ENCODE measurements at regions not wholly inside any gene's neighbourhood (a gene's known extent, or its start where the extent isn't known, plus 50 kb on each side); places are given as distances from the start of the nearest gene placed in this dataset.
"Not testable (repeated sequence)": the region's sequence is repeated elsewhere in the genome, so short reads cannot be mapped to it uniquely, and the experiment has no call there.

DNA sequence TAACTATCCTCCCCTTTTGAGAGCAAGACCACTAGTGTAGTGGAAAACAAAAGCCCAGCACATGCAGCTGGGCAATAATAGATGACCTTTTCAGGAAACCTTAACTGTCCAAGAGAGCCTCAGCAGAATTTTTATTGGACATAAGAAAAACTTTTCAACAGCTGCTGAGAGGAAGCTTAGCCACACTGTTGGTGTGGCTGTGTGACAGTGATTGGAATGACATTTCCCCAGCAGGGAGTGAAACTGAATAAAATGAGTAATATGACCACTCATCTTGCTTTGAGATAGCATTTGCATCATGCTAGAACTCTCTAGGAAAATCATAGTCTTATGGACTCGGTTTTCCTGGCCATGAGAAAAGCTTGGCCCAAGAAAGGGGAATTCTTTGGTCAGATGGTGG is 687.8 kb downstream of the SLCO4C1 start:
- DNase-seq: no peak
- in situ Hi-C loops (cut with HindIII; ENCODE audit: low pct_ligation_motif_present, low pct_unique_long_range_greater_than_20kb, low sequenced_read_pairs): no loop called here

DNA sequence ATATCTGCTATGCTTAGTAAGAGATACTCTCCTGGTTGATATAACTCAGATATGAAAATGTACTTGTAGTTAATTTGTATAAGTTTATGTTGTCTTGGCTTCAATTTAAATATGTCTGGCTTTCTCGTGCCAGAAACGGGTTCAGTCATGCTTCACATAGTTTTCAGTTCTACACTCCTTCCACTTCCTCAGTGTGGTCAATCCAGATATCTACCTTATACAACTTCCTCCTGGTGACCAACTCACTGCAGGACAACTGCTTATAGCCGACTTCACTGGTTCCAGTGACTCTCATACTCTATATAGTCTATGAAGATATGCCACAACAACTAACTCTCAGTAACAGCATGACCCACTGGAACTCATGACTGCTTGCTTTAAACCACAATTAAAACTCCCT is 690.4 kb downstream of the SLCO4C1 start:
- no peak for DNase-seq
- in situ Hi-C loops (cut with HindIII; ENCODE audit: low pct_ligation_motif_present, low pct_unique_long_range_greater_than_20kb, low sequenced_read_pairs): no loop called here

DNA sequence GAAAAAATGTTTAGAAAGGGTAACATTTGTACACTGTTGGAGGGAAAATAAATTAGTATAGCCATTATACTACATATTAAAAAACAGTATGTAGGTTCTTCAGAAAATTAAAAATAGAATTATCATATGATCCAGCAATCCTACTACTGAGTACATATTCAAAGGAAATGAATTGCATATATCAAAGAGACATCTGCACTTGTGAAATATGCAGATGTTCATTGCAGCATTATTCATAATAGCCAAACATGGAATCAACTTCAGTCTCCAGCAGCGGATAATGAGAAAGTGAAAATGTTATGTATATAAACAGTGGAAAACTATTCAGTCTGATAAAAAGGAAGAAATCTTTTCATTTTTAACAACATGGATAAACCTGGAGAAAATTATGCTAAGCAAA is 695.5 kb downstream of the SLCO4C1 start:
- DNase-seq: no peak
- in situ Hi-C loops (cut with HindIII; ENCODE audit: low pct_ligation_motif_present, low pct_unique_long_range_greater_than_20kb, low sequenced_read_pairs): no loop called here

DNA sequence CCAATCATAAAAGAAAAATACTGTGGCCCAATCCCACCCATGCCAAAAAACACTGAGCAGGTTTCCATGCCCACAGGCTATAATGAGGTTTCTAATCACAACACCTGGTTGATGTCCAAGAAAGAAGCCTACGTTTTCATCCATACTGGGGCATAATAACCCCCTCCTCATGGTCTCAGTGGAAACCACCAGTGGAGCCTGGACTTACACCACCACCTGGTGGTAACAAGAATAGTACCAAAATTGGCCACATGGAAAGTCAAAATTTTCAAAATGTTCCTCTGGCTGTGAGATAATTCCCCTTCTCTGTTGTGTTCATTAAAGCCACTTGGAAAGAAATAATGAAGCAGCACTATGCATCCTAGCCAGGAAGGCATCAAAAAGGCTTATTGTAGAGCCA is 687.3 kb upstream of the ST8SIA4 start:
- DNase-seq: peak; percentile 3
- in situ Hi-C loops (cut with HindIII; ENCODE audit: low pct_ligation_motif_present, low pct_unique_long_range_greater_than_20kb, low sequenced_read_pairs): no loop called here

DNA sequence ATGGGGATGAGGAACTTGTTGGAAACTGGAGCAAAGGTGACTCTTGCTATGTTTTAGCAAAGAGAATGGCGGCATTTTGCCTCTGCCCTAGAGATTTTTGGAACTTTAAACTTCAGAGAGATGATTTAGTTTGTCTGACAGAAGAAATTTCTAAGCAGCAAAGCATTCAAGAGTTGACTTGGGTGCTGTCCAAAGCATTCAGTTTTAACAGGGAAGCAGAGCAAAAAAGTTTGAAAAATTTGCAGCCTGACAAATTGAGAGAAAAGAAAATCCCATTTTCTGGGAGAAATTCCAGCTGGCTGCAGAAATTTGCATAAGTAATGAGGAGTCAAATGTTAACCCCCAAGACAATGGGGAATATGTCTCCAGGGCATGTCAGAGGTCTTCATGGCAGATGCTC is 682.3 kb upstream of the ST8SIA4 start:
- no peak for DNase-seq
- in situ Hi-C loops (cut with HindIII; ENCODE audit: low pct_ligation_motif_present, low pct_unique_long_range_greater_than_20kb, low sequenced_read_pairs): no loop called here

DNA sequence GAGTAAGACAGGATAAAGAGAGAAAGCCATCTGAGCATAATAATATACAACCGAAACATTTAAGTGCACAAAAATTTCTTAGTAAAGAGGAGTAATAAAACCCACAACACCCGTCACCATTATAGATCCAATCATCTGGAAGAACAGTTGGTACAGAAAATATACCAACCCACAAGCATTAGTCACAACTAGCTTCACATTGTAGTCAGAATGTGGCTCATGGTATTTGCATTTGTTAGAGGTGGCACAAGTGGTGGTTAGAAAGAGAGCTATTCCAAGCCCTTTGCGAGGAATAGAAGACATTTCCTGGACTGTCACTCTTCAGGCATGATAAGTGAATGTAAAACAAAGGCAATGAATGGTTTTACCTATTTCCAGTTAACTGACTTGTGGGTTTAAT is 677.5 kb upstream of the ST8SIA4 start:
- no peak for DNase-seq
- in situ Hi-C loops (cut with HindIII; ENCODE audit: low pct_ligation_motif_present, low pct_unique_long_range_greater_than_20kb, low sequenced_read_pairs): no loop called here

DNA sequence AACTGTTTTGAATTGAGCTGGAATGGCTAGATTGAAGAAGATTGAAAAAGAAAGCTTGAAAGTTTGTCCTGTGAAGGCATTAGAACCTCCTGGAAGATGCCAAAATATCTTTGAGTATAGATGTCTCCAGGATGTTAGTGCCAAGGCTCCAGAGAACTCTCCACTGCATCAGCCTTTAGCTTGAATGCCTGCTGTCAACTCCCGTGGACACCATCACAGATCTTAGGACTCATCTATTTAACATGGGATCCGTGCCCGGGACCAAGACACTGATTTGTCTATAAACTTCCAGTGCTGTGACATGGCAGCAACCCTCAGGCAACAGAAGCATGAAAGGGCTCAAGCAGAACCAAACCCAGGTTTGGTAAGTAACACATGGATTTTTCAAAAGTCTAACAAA is 670.9 kb upstream of the ST8SIA4 start:
- DNase-seq: no peak

DNA sequence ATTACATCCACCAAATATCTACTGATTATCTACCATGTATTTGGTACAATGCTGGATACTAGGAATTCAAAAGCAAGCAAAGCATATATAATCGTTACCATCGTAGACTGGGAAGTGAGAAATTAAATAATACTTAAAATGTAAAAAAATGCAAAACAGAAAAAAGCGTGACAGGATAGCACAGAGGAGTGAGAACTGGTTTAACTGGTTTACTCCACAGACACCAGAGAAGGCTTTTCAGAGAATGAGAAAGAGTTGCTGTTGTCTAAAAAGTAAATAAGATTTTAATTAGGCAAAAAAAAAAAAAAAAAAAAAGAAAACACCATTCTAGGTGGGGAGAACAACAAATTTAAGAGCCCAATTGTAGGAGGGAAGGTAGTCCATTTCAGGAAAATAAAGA is 657.9 kb upstream of the ST8SIA4 start:
- in situ Hi-C loops (cut with HindIII; ENCODE audit: low pct_ligation_motif_present, low pct_unique_long_range_greater_than_20kb, low sequenced_read_pairs): no loop called here
- DNase-seq: no peak

More for the DNA sequence above, 670.9 kb upstream of the ST8SIA4 start:
- in situ Hi-C loops (cut with HindIII; ENCODE audit: low pct_ligation_motif_present, low pct_unique_long_range_greater_than_20kb, low sequenced_read_pairs): no loop called here

DNA sequence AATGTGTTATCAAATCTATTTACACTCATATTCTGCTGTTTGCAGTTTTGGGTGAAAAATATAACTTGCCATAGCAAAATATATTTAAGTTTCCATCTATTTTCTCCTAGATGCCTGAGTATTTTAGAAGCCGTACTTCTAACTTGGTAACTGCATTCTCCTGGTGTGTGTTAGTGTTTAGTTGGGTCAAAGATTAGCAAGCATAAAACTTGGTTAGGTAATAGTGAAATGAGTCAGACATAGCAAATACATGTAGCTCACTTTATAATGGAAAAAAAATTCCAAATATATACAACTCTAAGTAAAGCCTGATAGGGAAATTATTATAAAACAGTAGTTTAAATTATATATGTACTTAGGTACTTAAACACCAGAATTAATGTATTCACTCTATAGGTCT is 640.7 kb upstream of the ST8SIA4 start:
- no peak for DNase-seq
- in situ Hi-C loops (cut with HindIII; ENCODE audit: low pct_ligation_motif_present, low pct_unique_long_range_greater_than_20kb, low sequenced_read_pairs): no loop called here

DNA sequence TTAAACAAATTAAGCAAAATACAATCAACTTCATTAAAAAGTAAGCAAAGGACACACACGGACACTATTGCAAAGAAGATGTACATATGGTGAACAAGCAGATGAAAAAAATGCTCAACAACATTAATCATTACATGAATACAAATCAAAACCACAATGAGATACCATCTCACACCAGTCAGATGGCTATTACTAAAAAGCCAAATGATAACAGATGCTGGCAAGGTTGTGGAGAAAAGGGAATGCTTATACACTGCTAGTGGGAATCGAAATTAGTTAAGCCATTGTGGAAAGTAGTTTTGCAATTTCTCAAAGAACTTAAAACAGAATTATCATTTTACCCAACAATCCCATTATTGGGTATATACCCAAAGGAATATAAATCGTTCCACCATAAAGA is 636.2 kb upstream of the ST8SIA4 start:
- in situ Hi-C loops (cut with HindIII; ENCODE audit: low pct_ligation_motif_present, low pct_unique_long_range_greater_than_20kb, low sequenced_read_pairs): no loop called here
- no peak for DNase-seq

DNA sequence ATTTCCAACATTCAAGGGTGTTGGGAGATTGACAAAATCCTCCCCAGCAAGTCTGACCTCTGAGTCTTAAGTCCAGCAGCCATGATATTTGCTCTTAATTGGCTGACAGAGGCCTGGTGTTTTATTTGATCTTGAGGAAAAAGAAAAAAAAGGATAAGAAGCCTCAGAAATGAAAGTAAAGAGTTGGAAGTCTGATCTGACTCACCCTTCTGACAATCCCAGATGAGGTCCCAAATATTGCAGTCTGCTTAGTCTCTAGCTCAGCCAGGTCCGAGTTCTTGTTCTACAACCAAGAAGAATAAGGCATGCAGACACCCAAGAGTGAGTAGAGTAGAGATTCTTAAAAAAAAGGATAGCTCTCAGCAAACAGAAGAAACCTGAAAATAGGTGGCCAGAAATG is 632.5 kb upstream of the ST8SIA4 start:
- in situ Hi-C loops (cut with HindIII; ENCODE audit: low pct_ligation_motif_present, low pct_unique_long_range_greater_than_20kb, low sequenced_read_pairs): no loop called here
- DNase-seq: no peak

DNA sequence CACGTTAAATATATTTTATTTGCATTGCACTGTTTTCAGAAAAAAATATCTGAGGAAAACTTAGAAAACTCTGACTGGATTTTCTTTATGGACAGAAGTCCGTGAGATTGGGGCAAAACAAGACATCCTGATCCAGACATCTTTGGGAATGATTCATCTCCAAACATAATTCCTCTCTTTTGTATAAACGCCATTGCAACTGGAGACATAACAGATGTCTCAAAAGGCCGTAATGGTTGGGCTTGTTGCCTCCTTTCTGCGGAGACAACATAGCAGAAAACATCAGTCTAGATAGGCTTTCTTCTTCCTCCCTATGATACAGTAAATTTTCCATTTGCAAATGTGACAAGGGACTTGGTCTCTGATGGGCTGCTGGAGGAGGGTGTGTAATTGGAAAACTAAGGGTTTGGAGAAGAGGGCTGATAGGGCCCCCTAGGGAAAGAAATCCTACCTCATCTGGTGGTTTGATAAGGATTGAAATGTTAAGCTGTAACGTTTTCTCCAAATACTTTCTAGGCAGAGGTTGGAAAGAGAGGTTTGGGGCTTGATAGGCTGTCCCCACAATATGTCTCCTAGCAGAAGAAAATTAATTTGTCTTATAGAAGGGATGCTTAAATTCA is 631.5 kb upstream of the ST8SIA4 start:
- in situ Hi-C loops (cut with HindIII; ENCODE audit: low pct_ligation_motif_present, low pct_unique_long_range_greater_than_20kb, low sequenced_read_pairs): no loop called here
- no peak for DNase-seq

DNA sequence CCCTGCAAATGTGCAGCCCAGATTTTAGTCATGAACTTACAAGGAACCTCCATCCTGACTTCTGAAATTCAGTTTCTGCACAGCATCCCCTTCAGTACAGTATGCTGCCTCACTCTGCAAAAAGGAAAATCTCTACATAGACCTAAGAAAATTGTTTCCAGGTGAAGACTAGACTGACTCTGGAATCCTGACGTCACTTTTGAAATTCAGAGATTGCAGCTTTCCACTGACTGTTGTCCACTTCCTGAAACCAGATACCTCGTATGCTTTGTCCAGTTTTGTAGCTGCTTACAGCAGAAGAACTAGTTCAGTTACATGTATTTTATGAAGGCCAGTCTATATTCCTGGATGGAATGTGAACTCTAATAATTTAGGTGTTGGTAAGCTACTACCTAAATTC is 629.3 kb upstream of the ST8SIA4 start:
- no peak for DNase-seq
- in situ Hi-C loops (cut with HindIII; ENCODE audit: low pct_ligation_motif_present, low pct_unique_long_range_greater_than_20kb, low sequenced_read_pairs): no loop called here

DNA sequence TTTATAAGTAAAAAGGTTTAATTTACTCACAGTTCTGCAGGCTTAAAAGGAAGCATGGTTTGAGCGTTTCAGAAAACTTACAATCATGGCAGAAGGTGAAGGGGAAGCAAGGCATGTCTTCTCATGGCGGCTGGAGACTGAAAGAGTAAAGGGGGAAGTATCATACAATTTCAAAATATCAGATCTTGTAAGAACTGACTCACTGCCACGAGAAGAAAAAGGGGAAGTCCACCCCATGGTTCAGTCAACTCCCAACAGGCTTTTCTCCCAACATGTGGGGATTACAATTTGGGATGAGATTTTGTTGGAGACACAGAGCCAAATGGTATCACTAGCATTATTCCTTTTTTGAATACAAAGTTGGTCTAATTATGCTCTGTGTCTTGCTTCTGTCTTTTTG is 627.9 kb upstream of the ST8SIA4 start:
- in situ Hi-C loops (cut with HindIII; ENCODE audit: low pct_ligation_motif_present, low pct_unique_long_range_greater_than_20kb, low sequenced_read_pairs): no loop called here
- DNase-seq: no peak

DNA sequence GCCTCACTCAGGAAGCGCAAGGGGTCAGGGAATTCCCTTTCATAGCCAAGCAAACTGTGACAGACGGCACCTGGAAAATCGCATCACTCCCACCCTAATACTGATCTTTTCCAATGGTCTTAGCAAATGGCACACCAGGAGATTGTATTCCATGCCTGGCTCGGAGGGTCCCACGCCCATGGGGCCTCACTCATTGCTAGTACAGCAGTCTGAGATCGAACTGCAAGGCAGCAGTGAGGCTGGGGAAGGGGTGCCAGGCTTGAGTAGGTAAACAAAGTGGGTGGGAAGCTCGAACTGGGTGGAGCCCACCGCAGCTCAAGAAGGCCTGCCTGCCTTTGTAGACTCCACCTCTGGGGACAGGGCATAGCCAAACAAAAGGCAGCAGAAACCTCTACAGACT is 626.0 kb upstream of the ST8SIA4 start:
- in situ Hi-C loops (cut with HindIII; ENCODE audit: low pct_ligation_motif_present, low pct_unique_long_range_greater_than_20kb, low sequenced_read_pairs); DNase-seq: not testable (repeated sequence)

DNA sequence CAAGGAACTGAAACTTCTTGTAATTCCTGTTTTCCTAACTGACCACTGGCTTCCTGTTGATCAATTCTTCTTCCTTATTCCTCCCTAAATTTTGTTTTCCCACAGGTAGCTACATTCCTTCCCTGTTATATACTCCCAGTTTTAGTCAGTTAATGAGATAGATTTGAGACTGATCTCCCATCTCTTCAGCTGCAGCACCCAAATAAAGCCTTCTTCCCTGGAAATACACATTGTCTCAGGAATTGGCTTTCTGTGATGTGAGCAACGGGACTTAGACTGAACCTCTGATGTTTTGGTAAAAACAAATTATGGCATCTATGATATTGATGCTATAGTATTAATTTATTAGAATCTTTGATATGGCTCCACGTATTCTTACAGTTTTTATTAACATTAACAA is 617.3 kb upstream of the ST8SIA4 start:
- DNase-seq: no peak
- in situ Hi-C loops (cut with HindIII; ENCODE audit: low pct_ligation_motif_present, low pct_unique_long_range_greater_than_20kb, low sequenced_read_pairs): no loop called here

DNA sequence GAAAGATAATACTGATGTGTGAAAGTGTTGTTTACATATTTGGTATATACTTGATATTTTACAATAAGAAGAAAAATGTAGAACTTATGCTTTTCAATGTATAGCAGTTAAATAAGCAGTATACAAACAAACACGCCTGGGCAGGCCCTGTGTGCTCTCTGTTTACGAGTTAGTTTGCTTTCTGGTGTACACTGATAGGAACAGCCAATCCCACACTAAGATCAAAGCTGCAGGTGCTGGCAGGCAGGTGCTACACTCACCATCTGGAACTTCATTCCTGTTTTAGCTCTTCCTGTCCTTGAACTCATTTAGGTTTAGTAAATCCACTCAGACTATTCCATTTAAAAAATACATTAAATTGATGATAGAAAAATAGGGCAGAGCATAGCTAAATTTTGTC is 614.7 kb upstream of the ST8SIA4 start:
- DNase-seq: no peak
- in situ Hi-C loops (cut with HindIII; ENCODE audit: low pct_ligation_motif_present, low pct_unique_long_range_greater_than_20kb, low sequenced_read_pairs): no loop called here

DNA sequence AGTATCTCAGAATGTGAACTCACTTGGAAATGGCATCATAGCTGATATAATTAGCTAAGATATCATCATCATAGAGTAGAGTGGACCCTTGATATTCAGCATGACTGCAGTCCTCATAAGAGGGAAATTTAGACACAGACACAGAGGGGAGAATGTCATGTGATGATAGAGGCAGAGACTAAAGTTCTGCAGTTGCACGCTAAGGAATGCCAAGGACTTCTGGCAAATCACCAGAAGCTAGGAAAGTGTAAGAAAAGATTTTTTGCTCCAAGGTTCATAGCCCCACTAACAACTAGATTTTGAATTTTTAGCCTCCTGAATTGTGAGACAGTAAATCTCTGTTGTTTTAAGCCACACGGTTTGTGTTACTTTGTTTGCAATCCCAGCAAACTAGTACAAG is 612.6 kb upstream of the ST8SIA4 start:
- DNase-seq: no peak
- in situ Hi-C loops (cut with HindIII; ENCODE audit: low pct_ligation_motif_present, low pct_unique_long_range_greater_than_20kb, low sequenced_read_pairs): no loop called here

DNA sequence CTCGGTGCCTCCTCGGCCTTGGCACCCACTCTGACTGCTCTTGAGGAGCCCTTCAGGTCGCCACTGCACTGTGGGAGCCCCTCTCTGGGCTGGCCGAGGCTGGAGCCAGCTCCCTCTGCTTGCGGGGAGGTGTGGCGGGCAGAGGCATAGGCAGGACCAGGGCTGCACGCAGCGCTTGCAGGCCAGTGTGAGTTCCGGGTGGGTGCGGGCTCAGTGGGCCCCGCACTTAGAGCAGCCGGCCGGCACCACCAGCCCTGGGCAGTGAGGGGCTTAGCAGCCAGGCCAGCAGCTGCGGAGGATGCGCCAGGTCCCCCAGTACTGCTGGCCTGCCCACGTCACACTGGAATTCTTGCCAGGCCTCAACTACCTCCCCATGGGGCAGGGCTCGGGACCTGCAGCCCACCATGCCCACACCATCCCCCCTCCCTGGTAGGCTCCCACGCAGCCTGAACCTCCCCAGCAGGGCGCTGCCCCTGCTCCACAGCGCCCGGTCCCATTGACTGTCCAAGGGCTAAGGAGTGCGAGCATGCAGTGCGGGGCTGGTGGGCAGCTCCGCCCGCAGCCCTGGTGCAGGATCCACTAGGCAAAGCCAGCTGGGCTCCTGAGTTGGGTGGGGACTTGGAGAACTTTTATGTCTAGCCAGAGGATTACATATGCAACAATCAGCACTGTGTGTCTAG is 602.9 kb upstream of the ST8SIA4 start:
- no peak for DNase-seq
- in situ Hi-C loops (cut with HindIII; ENCODE audit: low pct_ligation_motif_present, low pct_unique_long_range_greater_than_20kb, low sequenced_read_pairs): no loop called here

DNA sequence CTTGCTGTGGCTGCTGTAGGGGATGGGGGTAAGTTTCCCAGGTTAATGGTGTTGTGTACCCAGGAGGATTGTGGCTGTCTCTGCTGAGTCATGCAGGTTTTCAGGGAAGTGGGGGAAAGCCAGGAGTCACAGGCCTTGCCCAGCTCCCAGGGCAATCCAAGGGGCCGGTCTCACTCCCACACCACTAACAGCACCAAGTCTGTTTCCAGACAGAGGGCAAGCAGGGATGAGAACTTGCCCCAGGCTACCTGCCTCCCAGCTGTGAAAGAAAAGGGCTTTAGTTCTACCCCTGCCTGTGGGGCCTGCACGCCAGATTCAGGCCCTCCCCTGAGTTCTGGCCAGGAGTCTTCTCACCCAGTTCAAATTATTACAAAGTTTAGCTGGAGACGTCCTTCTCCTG is 579.8 kb upstream of the ST8SIA4 start:
- in situ Hi-C loops (cut with HindIII; ENCODE audit: low pct_ligation_motif_present, low pct_unique_long_range_greater_than_20kb, low sequenced_read_pairs): no loop called here
- DNase-seq: no peak

DNA sequence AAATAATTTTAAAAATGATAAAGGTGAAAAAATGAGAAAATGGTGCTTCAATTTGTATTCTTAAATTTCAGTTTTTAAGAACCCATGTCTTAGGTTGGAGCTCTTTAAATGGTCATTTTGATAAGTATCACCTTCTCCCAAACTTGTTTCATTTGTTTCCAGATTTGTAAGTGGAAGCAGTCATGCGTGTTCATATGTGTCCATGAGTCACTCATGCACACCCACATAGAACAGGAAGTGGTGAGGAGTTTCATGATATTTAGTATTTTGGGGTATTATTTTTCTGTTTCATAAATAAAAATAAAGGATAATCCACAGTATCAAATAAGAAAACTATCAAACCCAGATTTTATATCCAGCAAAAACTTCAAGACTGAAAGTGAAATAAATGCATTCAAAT is 570.4 kb upstream of the ST8SIA4 start:
- in situ Hi-C loops (cut with HindIII; ENCODE audit: low pct_ligation_motif_present, low pct_unique_long_range_greater_than_20kb, low sequenced_read_pairs): no loop called here
- DNase-seq: peak; percentile 11
